SH-SY5Y (cell line): ENCODE measurements at regions not wholly inside any gene's neighbourhood (a gene's known extent, or its start where the extent isn't known, plus 50 kb on each side); places are given as distances from the start of the nearest gene placed in this dataset.

Experiments used
- GATA2 ChIP-seq: IDR thresholded peaks from 2 replicates; pipeline ENCODE4 v1.6.1; 2011; ENCODE audit warnings: mild to moderate bottlenecking, low read depth, low read length
- GATA3 ChIP-seq: IDR thresholded peaks from 2 replicates; pipeline ENCODE4 v1.6.1; 2011; ENCODE audit warnings: low read depth, mild to moderate bottlenecking, low read length, moderate library complexity

DNA sequence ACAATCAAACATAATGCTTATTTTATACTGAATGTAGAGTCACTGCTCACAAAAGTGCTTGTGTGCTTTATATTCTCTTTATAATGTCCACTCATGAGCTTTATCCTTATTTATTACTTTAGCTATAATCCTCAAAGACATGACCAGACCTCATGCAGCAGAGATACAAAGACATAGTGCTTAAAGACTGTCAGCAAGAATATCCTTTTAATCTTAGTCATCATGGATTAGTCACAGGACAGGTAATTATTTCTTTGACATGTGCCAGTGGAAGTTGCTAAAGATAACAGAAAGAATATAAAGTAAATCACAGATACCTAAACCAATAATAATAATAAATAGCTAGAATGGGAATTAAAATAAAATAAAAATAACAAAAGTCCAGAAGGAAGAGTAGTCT lies 707.5 kb downstream of the BCL11B start:
- TF ChIP-seq GATA2 (no peak), GATA3 (no peak)
